SK-N-SH treated with all-trans-retinoic acid at 6 μM for 48 hours (cell line): ENCODE measurements at regions not wholly inside any gene's neighbourhood (a gene's known extent, or its start where the extent isn't known, plus 50 kb on each side); places are given as distances from the start of the nearest gene placed in this dataset.

ENCODE experiments used
- ATAC-seq: fragments of 200-7000 bp; cut with Tn5 transposase; 3 replicates; pipeline ENCODE4 v1.9.1; 2020; ENCODE audit warnings: mild to moderate bottlenecking, moderate library complexity
- ARNTL ChIP-seq: fragments of 450-650 bp; formaldehyde crosslinking; IDR thresholded peaks from 2 replicates; pipeline ENCODE4 v1.5.0; 2020; ENCODE audit warnings: low read depth, mild to moderate bottlenecking, moderate library complexity, borderline replicate concordance
- BACH2 ChIP-seq: fragments of 250-450 bp; sonication (Bioruptor Pico); IDR thresholded peaks from 2 replicates; pipeline ENCODE4 v1.9.0; 2021; ENCODE audit warnings: mild to moderate bottlenecking, borderline replicate concordance
- CSDC2 ChIP-seq: fragments of 250-450 bp; sonication (Bioruptor Pico); IDR thresholded peaks from 2 replicates; pipeline ENCODE4 v1.5.0; 2020; ENCODE audit warnings: mild to moderate bottlenecking, moderate library complexity
- CSRNP3 ChIP-seq: fragments of 250-450 bp; sonication (Bioruptor Pico); IDR thresholded peaks from 2 replicates; pipeline ENCODE4 v1.5.1; 2021; ENCODE audit warnings: mild to moderate bottlenecking, moderate library complexity
- ESRRG ChIP-seq: fragments of 250-450 bp; sonication (Bioruptor Pico); IDR thresholded peaks from 2 replicates; pipeline ENCODE4 v1.6.1; 2021; ENCODE audit warnings: mild to moderate bottlenecking
- ISL1 ChIP-seq: fragments of 250-450 bp; sonication (Bioruptor Pico); IDR thresholded peaks from 2 replicates; pipeline ENCODE4 v2.1.2; 2022; ENCODE audit warnings: mild to moderate bottlenecking, moderate library complexity
- OSR1 ChIP-seq: fragments of 250-450 bp; sonication (Bioruptor Pico); IDR thresholded peaks from 2 replicates; pipeline ENCODE4 v1.8.0; 2022; ENCODE audit warnings: moderate library complexity, mild to moderate bottlenecking, inconsistent platforms
- POU6F1 ChIP-seq: fragments of 250-450 bp; sonication (Bioruptor Pico); IDR thresholded peaks from 2 replicates; pipeline ENCODE4 v1.8.0; 2021; ENCODE audit warnings: low read depth, mild to moderate bottlenecking, moderate library complexity, borderline replicate concordance
- PPARA ChIP-seq: fragments of 250-450 bp; sonication (Bioruptor Pico); IDR thresholded peaks from 2 replicates; pipeline ENCODE4 v1.5.0; 2020; ENCODE audit warnings: mild to moderate bottlenecking, borderline replicate concordance
- RARB ChIP-seq: fragments of 250-450 bp; sonication (Bioruptor Pico); IDR thresholded peaks from 2 replicates; pipeline ENCODE4 v1.8.0; 2021; ENCODE audit warnings: mild to moderate bottlenecking, moderate library complexity
- SNAI2 ChIP-seq: fragments of 250-450 bp; sonication (Bioruptor Pico); IDR thresholded peaks from 2 replicates; pipeline ENCODE4 v1.5.0; 2020; ENCODE audit warnings: mild to moderate bottlenecking, moderate library complexity
- TCF4 ChIP-seq: fragments of 250-450 bp; sonication (Bioruptor Pico); IDR thresholded peaks from 2 replicates; pipeline ENCODE4 v1.8.0; 2021; ENCODE audit warnings: mild to moderate bottlenecking, moderate library complexity, borderline replicate concordance
- TOX ChIP-seq: fragments of 250-450 bp; sonication (Bioruptor Pico); IDR thresholded peaks from 2 replicates; pipeline ENCODE4 v1.8.0; 2021; ENCODE audit warnings: mild to moderate bottlenecking, moderate library complexity, borderline replicate concordance
- TSHZ2 ChIP-seq: fragments of 250-450 bp; sonication (Bioruptor Pico); IDR thresholded peaks from 2 replicates; pipeline ENCODE4 v1.5.0; 2020; ENCODE audit warnings: mild to moderate bottlenecking, moderate library complexity
- ZFP3 ChIP-seq: fragments of 250-450 bp; sonication (Bioruptor Pico); IDR thresholded peaks from 2 replicates; pipeline ENCODE4 v1.5.0; 2020; ENCODE audit warnings: mild to moderate bottlenecking, moderate library complexity
- ZNF565 ChIP-seq: fragments of 450-650 bp; formaldehyde crosslinking; conservative IDR thresholded peaks from 2 replicates; pipeline ENCODE4 v1.5.0; 2020; ENCODE audit warnings: low read depth, mild to moderate bottlenecking, moderate library complexity
- ZNF70 ChIP-seq: fragments of 450-650 bp; formaldehyde crosslinking; IDR thresholded peaks from 2 replicates; pipeline ENCODE4 v1.5.0; 2020; ENCODE audit warnings: mild to moderate bottlenecking, moderate library complexity
- ZNF8 ChIP-seq: fragments of 450-650 bp; formaldehyde crosslinking; IDR thresholded peaks from 2 replicates; pipeline ENCODE4 v1.5.0; 2020; ENCODE audit warnings: mild to moderate bottlenecking, moderate library complexity
- TF ChIP-seq, protein P1 (sequence below): fragments of 250-450 bp; sonication (Bioruptor Pico); IDR thresholded peaks from 2 replicates; pipeline ENCODE4 v1.8.0; 2020; ENCODE audit warnings: mild to moderate bottlenecking, moderate library complexity, borderline replicate concordance

DNA sequence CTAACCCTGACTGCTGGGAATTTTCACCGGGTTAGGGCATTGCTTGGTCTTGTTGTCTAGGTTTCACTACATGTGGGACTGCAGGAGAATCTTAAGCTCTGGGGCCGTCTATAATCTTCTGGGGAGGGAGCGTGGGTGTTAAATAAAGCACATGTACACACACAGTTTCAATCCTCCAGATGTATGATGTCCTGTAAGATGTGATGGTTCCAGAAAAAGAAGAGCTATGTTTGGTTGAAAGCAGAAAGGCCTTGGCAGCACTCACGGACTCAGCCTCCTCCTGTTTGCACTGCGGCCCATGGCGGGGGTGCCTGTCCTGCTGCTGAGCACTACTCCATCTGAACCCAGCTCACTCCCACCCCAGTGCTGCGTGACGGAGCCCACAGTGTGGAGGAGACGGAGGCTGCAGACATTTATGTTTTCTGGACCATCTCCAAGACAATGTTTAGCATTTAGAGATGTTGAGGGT is 343.5 kb downstream of the TEX29 start:
- ATAC-seq, result no peak
- no peak for TF ChIP-seq PPARA (CRISPR knock-in tag)
- no peak for TF ChIP-seq BACH2
- TF ChIP-seq ZNF8 (CRISPR knock-in tag), result no peak
- no peak for TF ChIP-seq ESRRG (CRISPR knock-in tag)
- TF ChIP-seq, protein P1, sequence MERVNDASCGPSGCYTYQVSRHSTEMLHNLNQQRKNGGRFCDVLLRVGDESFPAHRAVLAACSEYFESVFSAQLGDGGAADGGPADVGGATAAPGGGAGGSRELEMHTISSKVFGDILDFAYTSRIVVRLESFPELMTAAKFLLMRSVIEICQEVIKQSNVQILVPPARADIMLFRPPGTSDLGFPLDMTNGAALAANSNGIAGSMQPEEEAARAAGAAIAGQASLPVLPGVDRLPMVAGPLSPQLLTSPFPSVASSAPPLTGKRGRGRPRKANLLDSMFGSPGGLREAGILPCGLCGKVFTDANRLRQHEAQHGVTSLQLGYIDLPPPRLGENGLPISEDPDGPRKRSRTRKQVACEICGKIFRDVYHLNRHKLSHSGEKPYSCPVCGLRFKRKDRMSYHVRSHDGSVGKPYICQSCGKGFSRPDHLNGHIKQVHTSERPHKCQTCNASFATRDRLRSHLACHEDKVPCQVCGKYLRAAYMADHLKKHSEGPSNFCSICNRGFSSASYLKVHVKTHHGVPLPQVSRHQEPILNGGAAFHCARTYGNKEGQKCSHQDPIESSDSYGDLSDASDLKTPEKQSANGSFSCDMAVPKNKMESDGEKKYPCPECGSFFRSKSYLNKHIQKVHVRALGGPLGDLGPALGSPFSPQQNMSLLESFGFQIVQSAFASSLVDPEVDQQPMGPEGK (CRISPR knock-in tag), result no peak
- TF ChIP-seq POU6F1, result no peak
- TF ChIP-seq CSRNP3 (CRISPR knock-in tag), result no peak
- no peak for TF ChIP-seq ZFP3
- TF ChIP-seq TCF4 (CRISPR knock-in tag), result no peak
- TF ChIP-seq TOX (CRISPR knock-in tag), result no peak
- no peak for TF ChIP-seq ISL1 (CRISPR knock-in tag)
- no peak for TF ChIP-seq TSHZ2 (CRISPR knock-in tag)
- TF ChIP-seq OSR1 (CRISPR knock-in tag), result no peak
- no peak for TF ChIP-seq ZNF70 (CRISPR knock-in tag)
- no peak for TF ChIP-seq SNAI2 (CRISPR knock-in tag)
- no peak for TF ChIP-seq ARNTL (CRISPR knock-in tag)
- no peak for TF ChIP-seq CSDC2
- TF ChIP-seq, all 23 proteins: peak for 0

GRCh38 chr13:111664696-111665095 is 344.3 kb downstream of the TEX29 start:
- TF ChIP-seq SNAI2 (CRISPR knock-in tag), result no peak
- no peak for TF ChIP-seq ISL1 (CRISPR knock-in tag)
- no peak for ATAC-seq

DNA sequence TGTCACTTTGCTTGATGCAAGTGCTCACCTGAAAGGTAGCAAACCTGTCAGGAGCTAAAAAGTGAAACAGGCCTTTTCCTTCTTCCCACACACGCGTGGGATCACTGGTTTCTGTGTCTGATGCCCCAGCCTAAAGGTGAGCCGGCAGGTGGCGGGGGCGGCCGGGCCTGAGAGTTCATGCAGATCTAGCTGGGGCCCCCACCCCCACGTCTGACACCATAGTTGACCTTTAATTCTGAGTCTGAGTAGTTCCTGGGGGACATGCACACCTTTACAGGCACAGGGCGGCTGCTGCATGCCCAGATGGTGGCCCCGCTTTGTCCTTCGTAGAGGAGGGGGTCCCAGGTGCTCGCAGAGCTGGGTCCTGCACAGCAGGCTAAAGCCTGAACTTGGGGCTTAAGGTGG is 345.3 kb downstream of the TEX29 start:
- no peak for TF ChIP-seq PPARA (CRISPR knock-in tag)
- TF ChIP-seq OSR1 (CRISPR knock-in tag), result no peak
- no peak for TF ChIP-seq ZNF565 (CRISPR knock-in tag)
- TF ChIP-seq ZNF70 (CRISPR knock-in tag), result no peak
- TF ChIP-seq TSHZ2 (CRISPR knock-in tag), result no peak
- TF ChIP-seq RARB, result no peak
- no peak for TF ChIP-seq ZFP3
- no peak for TF ChIP-seq ARNTL (CRISPR knock-in tag)
- no peak for TF ChIP-seq ESRRG (CRISPR knock-in tag)
- TF ChIP-seq, protein P1 (CRISPR knock-in tag), result no peak
- no peak for TF ChIP-seq ZNF8 (CRISPR knock-in tag)
- no peak for TF ChIP-seq TCF4 (CRISPR knock-in tag)
- TF ChIP-seq CSRNP3 (CRISPR knock-in tag), result no peak
- no peak for TF ChIP-seq CSDC2
- no peak for TF ChIP-seq ISL1 (CRISPR knock-in tag)
- no peak for ATAC-seq
